Lower leg skin (tissue), 3 donors: ENCODE measurements at regions not wholly inside any gene's neighbourhood (a gene's known extent, or its start where the extent isn't known, plus 50 kb on each side); places are given as distances from the start of the nearest gene placed in this dataset.

Experiments
- CTCF ChIP-seq, 3 donors: fragments of 450-650 bp; IDR thresholded peaks; one replicate each; pipeline ENCODE4 v1.5.1; 2016; ENCODE audit warnings: antibody characterized with exemption in 3 of 3, mild to moderate bottlenecking in 3 of 3, moderate library complexity in 2 of 3
- POLR2A ChIP-seq, 2 donors: fragments of 450-650 bp; IDR thresholded peaks; one replicate each; pipeline ENCODE4 v1.6.1; 2016 to 2017; ENCODE audit warnings: antibody characterized with exemption in 2 of 2, mild to moderate bottlenecking in 1 of 2, moderate library complexity in 1 of 2

GRCh38 chr5:38070304-38070950 lies 187.9 kb upstream of the EGFLAM start:
- no peak for TF ChIP-seq POLR2A (IDR thresholded peaks at IDR 0.05)
- no peak for TF ChIP-seq CTCF (IDR thresholded peaks at IDR 0.05)
